Hippocampal formation (tissue), 2 donors: ENCODE measurements at regions not wholly inside any gene's neighbourhood (a gene's known extent, or its start where the extent isn't known, plus 50 kb on each side); places are given as distances from the start of the nearest gene placed in this dataset.

Source experiments
- DNase-seq, 2 donors: peaks; one replicate each; lab custom pipeline; 2025; lab: John Stamatoyannopoulos, UW

GRCh38 chr7:115127399-115128021 lies 205.6 kb downstream of the MDFIC start:
- DNase-seq, result no peak

GRCh38 chr7:115125750-115126149 lies 203.9 kb downstream of the MDFIC start:
- no peak for DNase-seq

- no peak for DNase-seq
Measured at GRCh38 chr7:115125312-115125711, 203.4 kb downstream of the MDFIC start.

DNA sequence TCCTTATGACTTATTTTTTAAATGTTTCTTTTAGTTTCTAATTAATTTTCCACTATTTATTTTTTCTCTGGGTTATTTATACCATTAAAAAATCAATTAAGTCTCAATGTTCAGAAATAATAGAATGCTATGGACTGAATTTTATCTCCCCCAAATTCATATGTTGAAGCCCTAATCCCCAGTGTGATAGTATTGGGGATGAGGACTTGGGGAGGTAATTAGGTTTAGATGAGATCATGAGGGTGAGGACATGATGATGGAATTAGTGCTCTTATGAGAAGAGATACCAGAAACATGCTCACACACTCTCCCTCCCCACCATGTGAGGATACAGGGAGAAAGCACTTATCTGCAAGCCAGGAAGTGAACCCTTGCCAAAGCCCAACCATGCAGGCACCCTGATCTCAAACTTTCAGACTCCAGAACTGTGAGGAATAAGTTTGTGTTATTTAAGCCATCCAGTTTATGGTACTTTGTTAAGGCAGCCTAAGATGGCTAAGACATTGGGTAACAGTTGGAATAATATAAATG lies 202.6 kb downstream of the MDFIC start:
- DNase-seq, result no peak

DNA sequence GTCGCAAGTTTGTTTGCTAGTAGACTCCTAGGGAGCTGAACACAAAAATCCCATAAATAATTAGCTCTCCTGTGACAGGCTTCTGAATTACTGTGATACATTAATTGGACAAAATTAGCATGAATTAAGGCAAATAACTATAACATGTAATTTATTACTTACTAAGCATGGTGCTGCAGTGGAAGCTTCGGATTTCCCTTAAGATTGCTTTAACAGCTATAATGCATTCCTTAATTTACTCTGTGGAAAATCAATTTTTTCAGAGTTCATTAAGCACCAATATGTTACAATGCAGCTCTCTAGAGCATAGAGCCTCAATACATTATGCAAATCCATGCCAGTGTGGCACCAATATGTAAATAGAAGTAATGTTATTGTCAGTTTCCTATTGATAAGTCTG lies 201.5 kb downstream of the MDFIC start:
- no peak for DNase-seq

DNA sequence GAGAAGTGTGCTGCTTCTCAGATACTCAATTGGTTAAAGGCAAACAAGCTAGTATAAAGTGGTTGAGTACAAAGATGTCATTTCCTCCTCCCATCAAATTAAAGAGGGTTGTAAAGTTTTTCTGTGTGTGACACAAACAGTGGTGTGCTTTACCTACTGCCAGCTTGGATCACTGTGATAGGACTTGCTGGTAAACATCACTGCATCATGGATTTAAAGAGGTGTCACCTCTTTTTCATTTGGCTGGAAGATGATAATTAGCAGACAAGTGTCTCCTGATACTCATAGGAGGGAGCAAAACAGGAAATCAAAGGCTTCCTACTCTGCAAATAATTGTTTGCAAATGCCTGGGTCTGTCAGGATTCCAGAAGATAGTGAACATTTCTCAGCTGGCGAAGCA lies 200.5 kb downstream of the MDFIC start:
- no peak for DNase-seq

- no peak for DNase-seq
Measured at GRCh38 chr7:115117748-115118147, 195.9 kb downstream of the MDFIC start.

GRCh38 chr7:115116773-115117715 lies 195.2 kb downstream of the MDFIC start:
- no peak for DNase-seq

GRCh38 chr7:115113776-115114175 lies 191.9 kb downstream of the MDFIC start:
- no peak for DNase-seq

DNA sequence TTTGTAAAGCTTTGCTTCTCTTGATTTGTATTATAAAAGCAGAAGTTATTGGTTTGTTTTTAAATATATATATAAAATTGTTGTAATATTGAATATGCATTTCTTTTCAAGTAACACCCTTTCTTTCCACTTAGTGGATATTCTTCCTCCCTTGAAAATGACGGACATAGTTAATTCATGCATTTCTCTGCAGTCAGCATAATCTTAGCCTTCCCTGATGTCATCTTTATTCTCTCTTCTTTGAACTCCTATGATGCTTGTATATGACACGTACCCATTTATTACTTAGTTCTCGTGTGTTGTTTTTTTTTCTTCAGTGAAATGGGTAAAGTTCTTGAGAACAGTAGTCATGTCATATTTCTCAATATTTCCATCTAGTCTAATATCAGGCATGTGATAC lies 191.2 kb downstream of the MDFIC start:
- DNase-seq, result no peak

GRCh38 chr7:115110523-115110922 lies 188.6 kb downstream of the MDFIC start:
- DNase-seq, result no peak

- DNase-seq, result no peak
Measured at GRCh38 chr7:115106316-115106715, 184.4 kb downstream of the MDFIC start.

DNA sequence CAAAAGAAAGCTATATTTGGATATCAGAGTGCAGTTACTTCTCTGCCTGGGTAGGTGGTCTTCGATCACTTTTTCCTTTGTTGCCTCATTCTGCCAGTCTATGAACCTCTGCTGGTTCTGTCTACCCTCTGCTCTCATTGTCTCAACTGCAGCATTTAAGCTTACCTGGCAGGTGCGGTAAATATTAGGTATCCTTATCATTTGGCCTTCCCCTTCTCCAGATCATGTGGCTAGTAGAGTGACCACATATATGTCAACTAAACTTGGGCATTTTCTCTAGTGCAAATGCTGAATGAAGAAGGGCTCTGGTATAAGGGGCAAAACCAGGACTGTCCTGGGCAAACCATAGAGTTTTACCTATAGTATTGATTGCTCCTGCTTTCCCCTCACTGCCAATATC lies 180.8 kb downstream of the MDFIC start:
- no peak for DNase-seq

DNA sequence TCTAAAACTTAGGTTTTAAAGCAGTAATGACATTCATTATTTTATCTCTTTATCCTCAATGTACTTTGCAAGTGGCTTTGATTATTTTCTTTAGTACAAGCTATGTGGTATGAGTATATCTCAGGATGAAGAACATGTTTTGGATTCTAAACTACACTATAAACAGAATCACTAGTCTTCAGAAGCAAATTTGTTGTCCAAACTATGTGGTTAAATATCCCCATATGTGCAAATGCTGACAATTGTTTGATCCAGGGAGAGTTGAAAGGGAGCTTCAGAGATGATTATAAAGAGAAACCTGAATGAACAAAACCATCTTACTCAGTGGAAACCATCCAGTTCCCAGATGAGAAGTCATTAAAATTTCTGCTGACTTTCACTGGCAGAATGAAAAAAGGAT lies 179.3 kb downstream of the MDFIC start:
- no peak for DNase-seq

DNA sequence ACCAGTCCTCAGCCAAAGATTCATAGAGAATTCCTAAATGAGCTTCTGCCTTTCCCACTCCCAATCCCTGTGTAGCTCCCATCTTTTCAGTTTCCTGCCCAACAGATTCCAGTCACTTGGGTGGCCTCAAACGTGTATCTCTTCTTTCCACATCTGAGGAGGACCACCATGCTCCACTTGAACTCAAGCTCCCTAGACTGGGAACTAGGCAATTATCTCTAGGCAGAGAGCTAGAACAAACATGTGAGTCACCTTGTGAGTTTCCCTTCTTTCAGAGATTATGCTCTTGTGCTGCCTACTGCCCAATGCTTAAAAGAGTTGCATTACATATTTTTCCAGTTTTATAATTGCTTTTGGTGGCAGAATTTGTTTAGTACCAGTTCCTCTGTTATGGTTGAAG lies 178.0 kb downstream of the MDFIC start:
- no peak for DNase-seq

GRCh38 chr7:115097175-115097671 lies 175.3 kb downstream of the MDFIC start:
- no peak for DNase-seq

GRCh38 chr7:115096262-115096661 lies 174.4 kb downstream of the MDFIC start:
- DNase-seq, result peak in 1 of 2 donors; percentile 1

- DNase-seq, result no peak
Measured at GRCh38 chr7:115094163-115094562, 172.3 kb downstream of the MDFIC start.

DNA sequence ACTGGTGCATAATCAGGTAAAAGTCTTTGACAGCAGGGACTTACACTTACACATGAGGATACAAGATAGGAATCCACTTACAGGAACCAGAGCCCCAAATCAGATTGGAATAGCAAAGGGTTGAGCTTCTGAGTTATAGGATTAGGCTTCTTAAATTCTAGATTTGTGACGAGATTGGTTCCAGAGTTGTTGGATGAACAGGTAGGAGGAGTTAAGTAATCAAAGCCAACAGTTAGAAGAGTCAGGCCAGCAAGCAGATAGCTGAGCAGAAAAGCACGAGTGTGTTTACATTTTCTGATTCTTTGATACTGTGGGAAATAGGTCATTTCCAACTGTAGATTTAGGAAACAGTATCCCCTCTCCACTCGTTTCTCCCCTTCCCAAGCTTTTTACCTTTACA lies 167.0 kb downstream of the MDFIC start:
- no peak for DNase-seq

GRCh38 chr7:115087437-115087836 lies 165.5 kb downstream of the MDFIC start:
- no peak for DNase-seq

DNA sequence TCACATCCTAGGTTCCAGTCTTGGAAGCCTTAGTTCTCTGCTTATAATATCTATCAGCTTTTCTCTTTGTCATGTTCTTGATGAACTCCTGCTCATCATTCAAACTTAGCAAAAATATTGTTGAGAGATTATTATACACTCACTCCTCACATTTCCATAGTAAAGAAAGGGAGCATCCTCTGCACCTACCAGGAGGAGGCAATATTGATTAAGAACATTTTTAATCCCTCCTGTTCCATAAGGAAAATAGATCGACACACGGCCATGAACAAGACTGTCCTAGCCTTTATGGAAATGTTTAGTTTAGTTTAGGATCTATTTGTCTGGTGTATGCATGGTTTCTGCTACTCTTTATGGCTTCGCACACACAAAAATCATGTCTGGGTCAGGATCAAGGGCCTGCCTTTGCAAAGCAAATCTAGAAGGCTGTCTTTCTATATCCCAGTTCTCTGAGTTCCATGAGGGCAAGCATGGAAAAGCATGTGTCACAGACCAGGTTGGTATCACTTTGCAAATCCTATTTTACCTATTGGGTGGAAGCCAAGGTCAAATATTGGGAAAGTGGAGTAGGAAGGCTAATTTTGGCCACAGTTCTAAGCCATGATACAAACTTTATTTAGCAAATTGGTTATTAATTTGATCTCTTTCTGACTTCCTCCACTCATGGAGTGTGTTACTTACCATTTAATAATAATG lies 164.4 kb downstream of the MDFIC start:
- no peak for DNase-seq

DNA sequence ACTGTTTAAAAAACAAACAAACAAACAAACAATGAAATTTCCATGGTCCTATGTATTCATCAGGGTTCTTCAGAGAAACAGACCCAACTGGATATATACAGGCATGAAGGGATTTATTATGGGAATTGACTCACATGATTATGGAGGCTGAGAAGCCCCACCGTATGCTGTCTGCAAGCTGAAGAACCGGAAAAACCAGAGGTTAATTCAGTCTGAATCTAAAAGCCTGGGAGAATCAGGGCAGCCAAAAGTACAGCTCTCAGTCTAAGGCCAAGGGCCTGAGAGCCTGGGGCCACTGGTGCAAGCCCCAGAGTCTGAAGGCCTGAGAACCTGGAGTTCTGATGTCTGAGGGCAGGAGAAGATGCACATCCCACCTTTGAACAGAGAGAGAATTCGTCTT lies 163.5 kb downstream of the MDFIC start:
- DNase-seq, result no peak
